Glomerular endothelial cell (primary cell): ENCODE measurements at regions not wholly inside any gene's neighbourhood (a gene's known extent, or its start where the extent isn't known, plus 50 kb on each side); places are given as distances from the start of the nearest gene placed in this dataset.
"Not testable (repeated sequence)": the region's sequence is repeated elsewhere in the genome, so short reads cannot be mapped to it uniquely, and the experiment has no call there.

Experiments used
- DNase-seq: peaks from one replicate; pipeline ENCODE4 v3.0.0-alpha.2; 2011; ENCODE audit warnings: low read depth, low spot score; ENCODE audit errors: extremely low read depth

DNA sequence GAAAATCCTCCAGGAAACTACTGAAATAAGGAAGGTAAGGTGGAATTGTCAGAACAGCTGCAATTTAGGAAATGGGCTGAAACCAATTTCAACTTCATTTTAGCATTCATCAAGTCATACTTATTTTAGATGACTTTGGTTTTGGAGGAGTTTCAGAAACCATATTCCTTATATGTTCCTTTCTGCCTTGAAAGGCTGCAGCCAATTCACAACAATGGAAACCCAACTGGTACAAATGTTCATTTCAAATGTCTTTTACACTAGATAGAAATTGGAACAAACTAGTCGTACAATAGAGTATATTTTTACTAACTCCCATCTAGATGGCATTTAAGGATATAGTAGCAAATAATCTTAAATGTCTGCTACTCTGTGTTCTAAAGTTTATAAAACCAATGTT is 82.6 kb upstream of the ANKH start:
- DNase-seq: no peak

DNA sequence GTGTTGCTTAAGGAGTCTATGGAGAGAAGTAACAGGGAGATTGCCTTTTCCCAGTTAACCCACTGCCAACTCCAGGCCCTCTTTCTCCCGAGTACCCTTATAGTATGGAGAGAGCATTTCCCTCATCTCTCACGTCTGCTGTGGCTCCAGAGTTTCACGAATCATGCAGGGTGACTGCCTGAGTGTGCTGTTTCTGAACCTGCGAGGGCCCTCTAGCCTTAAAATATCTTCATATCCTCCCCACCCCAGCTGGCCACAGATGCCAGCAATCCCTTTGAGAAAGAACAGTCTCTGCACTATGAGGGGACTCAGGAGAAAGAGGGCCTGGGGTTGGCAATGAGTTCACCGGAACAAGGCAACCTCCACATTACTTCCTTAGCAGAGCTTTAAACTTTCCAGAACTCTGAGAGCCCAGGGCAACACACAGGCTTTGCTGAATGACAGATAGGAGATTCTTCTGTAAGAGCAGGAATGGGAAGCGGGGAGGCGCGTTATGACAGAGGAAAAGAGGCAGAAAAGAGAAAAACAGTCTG is 81.6 kb upstream of the ANKH start:
- DNase-seq: no peak

DNA sequence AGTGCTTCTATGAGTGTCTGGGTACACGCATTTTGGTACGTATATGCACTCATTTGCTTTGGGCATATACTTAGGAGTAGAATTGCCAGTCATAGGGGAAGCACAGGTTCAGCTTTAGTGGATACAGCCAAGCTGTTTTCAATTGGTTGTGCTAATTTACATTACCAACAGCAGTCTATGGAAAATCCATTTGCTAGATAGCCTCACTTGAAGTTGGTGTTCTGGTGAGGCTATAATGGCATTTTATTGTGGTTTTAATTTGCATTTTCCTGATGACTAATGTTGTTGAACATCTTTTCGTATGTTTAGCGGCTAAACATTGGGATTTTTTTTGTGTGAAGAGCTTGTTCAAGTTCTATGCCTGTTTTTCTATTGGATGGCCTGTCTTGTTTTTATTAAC is 76.8 kb upstream of the ANKH start:
- no peak for DNase-seq

DNA sequence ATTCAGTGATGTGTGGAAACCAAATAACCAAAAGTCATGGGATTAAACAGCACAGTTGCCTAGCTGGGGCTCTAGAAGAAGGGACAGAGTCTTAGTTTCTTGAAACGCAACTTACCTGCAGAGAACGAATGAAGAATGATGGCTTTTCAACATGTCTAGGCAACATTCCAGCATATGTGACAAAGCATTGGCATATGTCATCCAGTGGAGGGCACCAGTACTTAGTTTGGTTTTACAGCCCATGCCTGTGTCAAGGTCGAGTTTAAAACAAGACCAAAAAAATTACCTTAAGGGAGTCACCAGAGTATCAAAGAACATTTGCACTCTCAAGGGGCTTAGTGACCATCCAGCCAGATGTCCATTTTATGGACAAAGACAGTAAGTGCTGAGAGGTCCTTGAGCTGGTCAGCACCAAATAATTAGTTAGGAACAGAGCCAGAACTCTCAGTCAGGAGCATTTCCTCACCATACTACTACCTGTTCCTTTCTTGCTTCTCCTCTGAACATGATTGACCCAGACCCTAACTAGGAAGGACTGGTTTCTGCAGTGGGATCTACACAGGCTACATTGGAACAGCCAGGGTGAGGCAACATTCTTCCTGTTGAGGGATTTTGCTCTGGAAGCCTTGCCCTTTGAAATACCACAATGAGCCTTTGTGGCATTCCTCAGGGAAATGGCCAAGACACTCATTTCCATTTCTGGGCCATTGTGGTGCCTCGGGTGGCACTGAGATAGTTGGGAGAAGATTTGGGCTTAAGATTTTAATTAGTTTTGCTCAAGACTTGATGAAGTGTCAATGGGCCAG is 75.4 kb upstream of the ANKH start:
- no peak for DNase-seq

DNA sequence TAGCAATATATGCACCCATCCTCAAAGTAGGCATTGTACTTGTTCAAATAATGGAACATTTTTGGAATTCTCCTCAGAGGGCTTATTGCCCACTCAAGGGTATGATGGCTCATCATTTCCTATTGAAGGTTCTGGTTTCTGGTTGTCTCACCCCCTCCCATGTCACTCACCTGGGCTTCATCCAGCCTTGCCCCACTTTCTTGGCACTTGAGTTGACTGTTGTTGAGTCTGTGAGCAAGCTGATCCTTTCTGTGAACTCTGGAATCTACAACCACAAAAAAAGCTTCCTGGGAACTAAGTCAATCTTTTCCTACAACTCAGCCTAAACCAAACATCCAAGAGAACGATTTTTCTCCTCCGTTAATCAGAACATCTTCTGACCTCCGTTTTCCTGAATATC is 73.9 kb upstream of the ANKH start:
- DNase-seq: no peak

- no peak for DNase-seq
Observed at GRCh38 chr5:14944996-14945395, 73.4 kb upstream of the ANKH start.

DNA sequence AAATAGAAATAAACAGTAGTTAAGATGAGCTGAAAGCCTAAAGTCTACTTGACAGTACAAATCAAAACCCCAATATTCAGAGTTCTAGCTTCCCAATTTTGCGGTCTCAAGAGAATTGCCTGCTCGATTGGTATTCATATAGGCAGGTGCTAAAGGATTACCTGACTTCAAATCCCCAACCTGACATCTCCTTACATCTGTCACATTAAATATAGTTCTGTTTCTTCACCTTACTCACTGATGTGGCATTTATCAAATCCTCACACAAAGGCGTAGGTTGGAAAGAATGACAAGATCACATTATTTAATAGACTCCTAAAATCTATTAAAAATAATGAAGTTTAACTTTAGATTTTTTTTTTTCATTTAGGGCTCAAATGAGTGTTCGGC is 72.8 kb upstream of the ANKH start:
- DNase-seq: no peak

GRCh38 chr5:14942212-14942611 is 70.6 kb upstream of the ANKH start:
- DNase-seq: no peak

DNA sequence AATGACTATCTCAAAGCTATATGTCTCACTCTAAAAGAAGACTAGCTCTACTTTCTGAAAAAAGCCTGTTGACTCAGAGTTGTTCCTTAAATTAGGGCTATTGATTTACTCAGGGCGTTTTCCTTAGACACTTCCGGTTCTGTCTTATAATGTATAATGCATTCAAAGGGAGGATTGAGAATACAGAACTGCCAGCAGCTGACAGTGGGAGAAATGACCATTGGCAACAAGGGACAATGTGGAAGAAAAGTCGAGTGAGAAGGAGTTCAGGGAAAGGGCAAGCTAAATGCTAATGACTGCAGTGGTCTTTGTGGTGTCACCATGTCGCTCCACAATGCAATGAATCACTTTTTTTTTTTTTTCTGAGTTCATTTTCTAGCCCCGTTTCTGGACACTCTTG is 65.7 kb upstream of the ANKH start:
- no peak for DNase-seq

DNA sequence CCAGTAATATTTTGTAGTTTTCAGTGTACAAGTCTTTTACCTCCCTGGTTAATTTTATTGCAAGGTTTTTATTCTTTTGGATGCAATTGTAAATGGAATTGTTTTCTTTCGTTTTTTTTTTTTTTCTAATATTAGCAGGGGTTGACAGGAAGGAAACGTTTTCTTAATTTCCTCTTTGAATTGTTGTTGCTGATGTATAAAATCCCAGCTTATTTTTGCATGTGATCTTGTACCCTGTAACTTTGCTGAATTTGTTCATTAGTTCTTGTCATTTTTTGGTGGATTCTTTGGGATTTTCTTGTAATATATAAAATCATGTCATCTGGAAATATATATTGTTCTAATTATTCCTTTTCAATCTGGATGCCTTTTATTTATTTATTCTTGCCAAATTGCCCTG is 65.0 kb upstream of the ANKH start:
- DNase-seq: no peak

DNA sequence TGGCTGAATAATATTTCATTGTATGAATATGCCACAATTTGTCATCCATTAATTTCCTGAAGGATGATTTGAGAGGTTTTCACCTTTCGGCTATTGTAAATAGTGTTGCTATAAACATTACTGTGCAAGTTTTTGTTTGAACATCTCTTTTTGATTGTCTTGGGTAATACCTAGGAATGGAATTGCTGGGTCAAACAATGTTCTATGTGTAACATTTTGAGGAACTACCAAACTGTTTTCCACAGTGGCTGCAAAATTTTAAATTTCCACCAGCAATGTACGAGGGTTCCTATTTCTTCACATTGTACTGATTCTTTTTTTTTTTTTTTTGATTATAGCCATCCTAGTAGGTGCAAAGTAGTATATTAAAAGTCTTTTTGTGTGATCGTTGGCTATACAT is 63.8 kb upstream of the ANKH start:
- DNase-seq: no peak

GRCh38 chr5:14932902-14933469 is 61.4 kb upstream of the ANKH start:
- DNase-seq: no peak

DNA sequence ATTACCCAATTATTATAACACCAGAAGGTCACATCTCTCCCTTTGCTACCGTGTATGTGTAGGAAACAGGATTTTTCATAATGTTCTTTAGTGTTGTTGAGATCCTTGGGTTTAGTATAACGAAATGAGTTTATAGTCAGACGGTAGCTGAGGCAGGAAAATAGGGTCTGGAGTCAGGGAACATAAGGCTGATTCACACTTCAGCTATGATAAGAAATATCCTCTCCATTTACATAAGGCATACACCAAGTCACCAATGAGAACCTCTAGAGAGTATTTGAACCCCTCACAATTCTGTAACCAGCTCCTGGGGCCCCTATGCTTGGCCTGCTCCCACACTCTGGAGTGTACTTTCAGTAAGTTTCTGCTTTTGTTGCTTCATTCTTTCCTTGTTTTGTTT is 58.9 kb upstream of the ANKH start:
- no peak for DNase-seq

GRCh38 chr5:14929293-14930065 is 57.9 kb upstream of the ANKH start:
- no peak for DNase-seq

GRCh38 chr5:14928661-14929060 is 57.1 kb upstream of the ANKH start:
- no peak for DNase-seq

DNA sequence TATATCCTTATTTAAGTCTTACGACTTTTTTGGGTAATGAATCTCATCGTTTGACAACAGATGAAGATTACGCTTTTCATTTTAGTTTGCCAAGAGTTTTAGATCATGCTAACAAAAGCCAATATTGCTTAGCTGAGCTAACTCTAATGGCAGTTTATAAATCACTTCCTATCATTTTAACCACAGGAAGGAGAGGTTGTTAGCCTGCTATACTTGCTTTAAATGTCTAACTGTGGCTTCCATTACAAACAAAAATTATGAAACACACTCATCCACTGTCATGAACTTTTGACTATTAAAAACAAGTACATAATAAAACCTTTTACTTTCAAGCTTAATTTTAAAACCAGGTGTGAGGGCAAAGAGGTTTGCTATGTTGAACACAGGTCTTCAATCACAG is 53.7 kb upstream of the ANKH start:
- no peak for DNase-seq

DNA sequence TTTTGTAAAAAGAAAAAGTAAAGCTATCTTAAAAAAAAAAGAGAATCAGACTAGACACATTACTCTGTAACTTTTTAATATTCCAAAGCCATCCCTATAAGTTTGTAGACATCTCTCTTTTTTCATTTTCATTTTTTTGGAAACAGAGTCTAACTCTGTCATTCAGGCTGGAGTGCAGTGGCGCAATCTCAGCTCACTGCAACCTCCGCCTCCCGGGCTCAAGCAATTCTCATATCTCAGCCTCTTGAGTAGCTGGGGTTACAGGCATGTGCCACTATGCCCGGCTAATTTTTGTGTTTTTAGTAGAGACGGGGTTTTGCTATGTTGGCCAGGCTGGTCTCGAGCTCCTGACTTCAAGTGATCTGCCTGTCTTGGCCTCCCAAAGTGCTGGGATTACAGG is 51.4 kb upstream of the ANKH start:
- not testable (repeated sequence) for DNase-seq

DNA sequence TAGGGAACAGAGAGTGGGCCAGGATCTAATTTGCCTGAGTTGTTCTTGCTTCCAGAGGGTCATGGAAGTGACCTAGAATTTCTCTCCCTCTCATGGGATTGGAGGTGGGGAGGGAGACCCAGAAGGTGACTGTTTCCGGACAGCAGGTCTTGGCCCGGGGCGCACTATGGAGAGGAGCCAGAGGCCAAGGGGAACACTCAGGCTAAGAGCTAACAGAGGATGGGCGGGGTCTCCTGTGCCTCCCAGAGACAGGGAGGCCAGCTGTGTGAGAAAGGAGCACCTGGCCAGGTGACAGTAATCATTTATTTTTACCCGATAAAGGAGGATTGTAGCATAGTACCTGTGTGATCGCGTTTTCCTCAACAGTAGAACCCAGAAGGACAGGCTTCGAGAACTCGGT is 50.9 kb upstream of the ANKH start:
- DNase-seq: no peak
